GM12801 (cell line): ENCODE measurements at regions not wholly inside any gene's neighbourhood (a gene's known extent, or its start where the extent isn't known, plus 50 kb on each side); places are given as distances from the start of the nearest gene placed in this dataset.

ENCODE experiments used
- TF ChIP-seq, protein P1 (sequence below): IDR thresholded peaks from one replicate; pipeline ENCODE4 v1.5.1; 2011; ENCODE audit warnings: control low read depth; ENCODE audit not compliant: insufficient read length; ENCODE audit errors: extremely low read depth

DNA sequence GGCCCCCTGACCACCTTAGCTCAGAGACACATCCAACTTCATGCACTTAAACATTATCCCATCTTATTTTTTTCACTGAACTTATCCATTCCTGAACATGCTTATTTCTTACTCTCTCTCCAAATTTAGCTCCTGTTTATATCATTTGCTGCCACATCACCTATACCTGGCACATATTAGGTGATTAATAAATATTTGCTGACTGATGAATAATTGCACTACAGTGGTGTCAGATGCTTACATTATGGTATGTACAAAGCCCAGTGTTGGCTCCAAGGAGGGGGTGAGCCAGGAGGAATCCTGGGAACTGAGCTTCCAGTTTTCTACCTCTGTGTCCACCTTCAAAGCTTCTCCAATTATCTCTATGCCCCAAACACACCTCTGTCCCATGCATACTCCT lies 124.0 kb upstream of the PMFBP1 start:
- TF ChIP-seq, protein P1, sequence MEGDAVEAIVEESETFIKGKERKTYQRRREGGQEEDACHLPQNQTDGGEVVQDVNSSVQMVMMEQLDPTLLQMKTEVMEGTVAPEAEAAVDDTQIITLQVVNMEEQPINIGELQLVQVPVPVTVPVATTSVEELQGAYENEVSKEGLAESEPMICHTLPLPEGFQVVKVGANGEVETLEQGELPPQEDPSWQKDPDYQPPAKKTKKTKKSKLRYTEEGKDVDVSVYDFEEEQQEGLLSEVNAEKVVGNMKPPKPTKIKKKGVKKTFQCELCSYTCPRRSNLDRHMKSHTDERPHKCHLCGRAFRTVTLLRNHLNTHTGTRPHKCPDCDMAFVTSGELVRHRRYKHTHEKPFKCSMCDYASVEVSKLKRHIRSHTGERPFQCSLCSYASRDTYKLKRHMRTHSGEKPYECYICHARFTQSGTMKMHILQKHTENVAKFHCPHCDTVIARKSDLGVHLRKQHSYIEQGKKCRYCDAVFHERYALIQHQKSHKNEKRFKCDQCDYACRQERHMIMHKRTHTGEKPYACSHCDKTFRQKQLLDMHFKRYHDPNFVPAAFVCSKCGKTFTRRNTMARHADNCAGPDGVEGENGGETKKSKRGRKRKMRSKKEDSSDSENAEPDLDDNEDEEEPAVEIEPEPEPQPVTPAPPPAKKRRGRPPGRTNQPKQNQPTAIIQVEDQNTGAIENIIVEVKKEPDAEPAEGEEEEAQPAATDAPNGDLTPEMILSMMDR: no peak

DNA sequence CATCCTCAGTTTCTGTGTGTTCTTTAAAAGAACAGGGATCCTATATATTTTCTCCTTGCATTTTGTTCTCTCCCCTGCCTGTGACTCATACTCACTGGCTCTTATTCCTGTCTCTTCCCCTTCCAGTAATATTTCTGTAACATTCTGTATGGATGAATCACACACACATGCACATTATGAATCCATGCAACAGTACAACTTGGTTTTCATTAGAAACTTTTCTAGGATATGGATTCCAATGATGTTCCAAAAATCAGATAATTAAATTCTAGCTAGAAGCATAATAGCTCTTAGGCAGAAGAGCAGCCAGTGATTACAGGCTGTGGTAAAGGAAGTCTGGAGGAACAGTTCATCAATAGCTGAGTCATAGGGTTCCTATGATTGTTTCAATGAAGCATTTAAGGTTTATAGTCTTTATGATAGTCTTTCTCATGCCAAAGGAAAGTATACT lies 119.6 kb upstream of the PMFBP1 start:
- TF ChIP-seq, protein P1: no peak

DNA sequence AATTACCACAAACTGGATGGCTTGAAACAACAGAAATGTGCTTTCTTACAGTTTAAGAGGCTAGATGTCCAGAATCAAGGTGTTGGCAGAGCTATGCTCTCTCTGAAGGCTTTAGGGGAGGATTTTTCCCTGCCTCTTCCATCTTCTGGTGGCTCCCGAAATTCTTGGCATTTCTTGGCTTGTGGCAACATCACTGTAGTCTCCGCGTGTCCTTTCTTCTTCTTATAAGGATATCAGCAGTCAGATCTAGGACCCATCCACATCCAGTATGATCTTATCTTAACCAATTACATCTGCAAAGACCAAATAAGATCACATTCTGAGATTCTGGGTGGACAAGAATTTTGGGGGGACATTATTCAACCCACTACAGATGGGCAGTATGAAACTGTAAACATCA lies 119.2 kb upstream of the PMFBP1 start:
- TF ChIP-seq, protein P1: no peak

DNA sequence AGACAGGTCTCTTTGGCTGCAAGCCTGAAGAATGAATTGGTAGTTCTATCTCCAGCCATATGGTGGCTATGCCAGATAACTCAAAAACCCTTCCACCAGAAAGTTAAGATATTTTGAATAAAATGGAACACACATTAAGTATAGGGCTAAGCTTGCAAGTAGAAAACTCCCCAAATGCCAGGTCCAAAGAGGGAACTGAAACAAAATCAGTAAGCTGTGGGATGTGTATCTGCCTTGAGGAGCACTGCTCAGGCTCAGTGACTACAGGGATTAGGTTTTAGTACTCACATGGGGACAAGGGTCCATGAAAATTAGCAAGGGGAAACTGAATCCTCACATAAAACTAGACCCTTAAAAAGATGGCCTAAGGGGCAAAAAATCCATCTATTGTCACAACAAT lies 115.7 kb upstream of the PMFBP1 start:
- TF ChIP-seq, protein P1: no peak

DNA sequence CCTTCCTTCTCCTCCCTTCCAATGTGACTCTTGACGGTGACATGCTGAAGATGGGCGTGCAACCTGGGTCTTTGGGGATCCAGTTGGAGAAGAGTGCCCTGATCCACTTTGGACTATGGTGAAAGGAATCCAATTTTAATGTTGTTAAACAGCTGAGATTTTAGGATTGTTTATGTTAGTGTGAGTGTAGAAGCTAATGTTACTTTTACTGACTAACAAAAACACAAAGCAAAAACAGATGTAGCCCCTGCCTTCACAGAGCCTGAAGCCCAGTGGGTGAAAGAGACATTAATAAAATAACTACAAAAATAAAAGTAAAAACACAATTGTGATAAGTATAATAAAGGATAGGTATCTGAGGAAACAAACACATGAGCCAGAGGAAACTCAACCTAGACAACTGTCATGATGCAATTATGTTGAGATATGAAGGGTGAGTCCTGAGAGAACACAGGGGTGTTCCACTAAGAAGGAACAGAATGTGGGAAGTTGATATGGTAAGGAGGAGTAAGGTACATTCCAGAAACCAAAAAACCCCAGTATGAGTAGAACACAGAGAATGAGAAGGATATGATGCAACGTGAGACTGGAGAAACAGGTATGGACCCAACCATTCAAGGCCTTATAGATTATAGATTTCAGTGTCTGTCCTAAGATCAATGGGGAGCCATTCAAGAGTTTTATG lies 115.1 kb upstream of the PMFBP1 start:
- TF ChIP-seq, protein P1: no peak

DNA sequence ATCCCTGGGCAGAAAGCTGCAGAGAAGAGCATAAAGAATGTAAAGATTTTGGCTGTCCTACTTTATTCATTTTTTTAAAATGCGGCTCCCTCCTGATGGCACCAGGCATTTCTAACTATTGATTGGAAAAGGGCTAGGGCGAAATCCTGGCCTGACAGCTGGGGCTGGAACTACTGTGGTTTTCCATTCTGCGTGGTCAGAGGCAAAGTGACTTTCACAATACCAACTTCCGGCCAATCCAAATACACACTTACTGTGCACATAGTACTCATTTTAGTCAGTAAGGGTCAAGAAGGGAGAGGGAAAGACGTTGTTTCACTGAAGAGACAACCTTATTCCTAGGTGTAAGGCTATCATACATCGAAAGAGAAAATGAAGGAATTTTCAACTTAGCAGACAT lies 113.8 kb upstream of the PMFBP1 start:
- TF ChIP-seq, protein P1: no peak

DNA sequence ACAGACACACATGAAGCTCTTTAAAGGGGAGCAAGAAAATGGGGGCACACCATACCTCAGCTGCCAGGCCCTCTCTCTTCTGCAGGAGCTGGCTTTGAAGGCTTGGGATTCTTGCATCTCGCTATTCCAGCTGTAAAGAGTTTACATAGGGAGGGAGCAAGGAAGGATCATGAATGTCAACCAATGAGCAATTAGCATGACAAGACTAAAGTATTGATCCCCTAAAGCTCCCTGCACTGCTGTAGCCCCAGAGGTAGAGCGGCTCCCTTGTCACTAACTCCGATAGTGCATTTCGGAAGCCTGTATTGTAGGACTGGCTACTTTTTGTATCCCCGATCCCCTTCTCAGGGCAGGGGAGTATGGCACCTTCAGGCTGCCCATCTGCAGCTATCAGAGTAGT lies 113.4 kb upstream of the PMFBP1 start:
- TF ChIP-seq, protein P1: no peak
